ENCODE measurements at regions not wholly inside any gene's neighbourhood (a gene's known extent, or its start where the extent isn't known, plus 50 kb on each side); places are given as distances from the start of the nearest gene placed in this dataset.

GRCh38 chr10:60998932-60999331 is 54.9 kb upstream of the RHOBTB1 start:
- DNase-seq (ENCODE audit: low read depth): no peak

DNA sequence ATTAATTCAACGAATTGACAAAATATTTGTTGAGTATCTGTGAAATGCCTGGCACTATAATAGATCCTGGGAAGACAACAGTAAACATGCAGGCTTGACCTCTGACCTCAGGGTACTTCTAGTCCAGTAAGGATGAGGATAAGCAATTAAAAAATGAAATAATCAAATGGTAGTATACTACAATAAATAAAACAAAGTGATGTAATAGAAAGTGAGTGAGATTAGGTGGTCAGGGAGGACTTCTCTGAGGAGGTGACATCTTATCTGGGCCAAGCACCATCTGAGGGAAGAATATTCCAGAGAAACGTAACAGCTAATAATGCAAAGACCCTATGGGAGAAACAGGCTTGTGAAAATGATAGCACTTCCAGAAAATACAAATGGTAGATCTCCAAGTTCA is 50.1 kb upstream of the RHOBTB1 start:
- DNase-seq (ENCODE audit: low read depth): no peak

Measured in HS-27A (cell line).